Cardiac septum (tissue), 1 donor: ENCODE measurements at regions not wholly inside any gene's neighbourhood (a gene's known extent, or its start where the extent isn't known, plus 50 kb on each side); places are given as distances from the start of the nearest gene placed in this dataset.

Source experiments
- DNase-seq: peaks from one replicate; pipeline ENCODE4 v3.0.0-alpha.2; 2020; ENCODE audit warnings: low spot score
- intact Hi-C: fragments of 100-400 bp; cut with DNase I; formaldehyde crosslinking; loops from one replicate; pipeline ENCODE4 v1.14.0; 2022
- donor health status: DM: no; HTN: no; CAD: no.

- DNase-seq: no peak
- intact Hi-C loops: no loop called here
Measured at GRCh38 chr9:14373336-14373666, 59.4 kb upstream of the NFIB start.

- no peak for DNase-seq
- intact Hi-C loops: no loop called here
Measured at GRCh38 chr9:14372437-14373335, 58.7 kb upstream of the NFIB start.

GRCh38 chr9:14369011-14369410 is 55.1 kb upstream of the NFIB start:
- intact Hi-C loops: no loop called here
- no peak for DNase-seq

- intact Hi-C loops: no loop called here
- DNase-seq: no peak
Measured at GRCh38 chr9:14366076-14366475, 52.1 kb upstream of the NFIB start.

- intact Hi-C loops: no loop called here
- DNase-seq: no peak
Measured at GRCh38 chr9:14365670-14366069, 51.7 kb upstream of the NFIB start.
